ENCODE measurements at regions not wholly inside any gene's neighbourhood (a gene's known extent, or its start where the extent isn't known, plus 50 kb on each side); places are given as distances from the start of the nearest gene placed in this dataset.
"Not testable (repeated sequence)": the region's sequence is repeated elsewhere in the genome, so short reads cannot be mapped to it uniquely, and the experiment has no call there.

DNA sequence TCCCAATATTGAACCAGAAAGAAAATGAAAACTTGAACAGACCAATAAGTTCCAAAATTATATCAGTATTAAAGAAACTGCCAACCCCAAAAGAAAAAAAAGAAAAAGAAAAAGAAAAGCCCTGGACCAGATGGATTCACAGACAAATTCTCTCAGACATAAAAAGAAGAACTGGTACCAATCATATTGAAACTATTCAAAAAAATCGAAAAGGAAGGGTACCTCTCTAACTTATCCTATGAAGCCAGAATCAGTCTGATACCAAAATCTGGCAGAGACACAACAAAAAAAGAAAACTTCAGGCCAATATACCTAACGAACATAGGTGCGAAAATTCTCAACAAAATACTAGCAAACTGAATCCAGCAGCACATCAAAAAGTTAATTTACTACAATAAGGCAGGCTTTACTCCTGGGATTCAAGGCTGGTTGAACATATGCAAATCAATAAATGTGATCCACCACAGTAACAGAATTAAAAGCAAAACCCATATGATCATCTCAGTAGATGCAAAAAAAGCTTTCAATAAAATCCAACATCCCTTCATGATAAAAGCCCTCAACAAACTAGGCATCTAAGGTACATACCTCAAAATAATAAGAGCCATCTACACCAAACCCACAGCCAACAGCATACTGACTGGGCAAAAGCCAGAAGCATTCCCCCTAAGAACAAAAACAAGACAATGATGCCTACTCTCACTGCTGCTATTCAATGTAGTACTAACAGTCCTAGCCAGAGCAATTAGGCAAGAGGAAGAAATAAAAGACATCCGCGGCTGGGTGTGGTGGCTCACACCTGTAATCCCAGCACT is 1495.2 kb downstream of the SPATA31A7 start:
- TF ChIP-seq RFX5 (IDR thresholded peaks at IDR 0.05; ENCODE audit: borderline replicate concordance, low read depth, low read length); SRF (IDR thresholded peaks at IDR 0.05; ENCODE audit: low read depth, low read length); CEBPB (IDR thresholded peaks at IDR 0.05; ENCODE audit: low read depth, low read length); EP300 (IDR thresholded peaks at IDR 0.05; ENCODE audit: borderline replicate concordance in 1 of 2, low read depth in 2 of 2, low read length in 2 of 2); POLR2AphosphoS5 (IDR thresholded peaks at IDR 0.05; ENCODE audit: low read depth, low read length); SIX5 (IDR thresholded peaks at IDR 0.05; ENCODE audit: low read depth, low read length); SAP30 (IDR thresholded peaks at IDR 0.05; ENCODE audit: insufficient read depth, insufficient replicate concordance, low read length); POLR2A (IDR thresholded peaks at IDR 0.05; ENCODE audit: control extremely low read depth in 1 of 2, low read depth in 2 of 2, low read length in 2 of 2): not testable (repeated sequence)
- TF ChIP-seq, protein P1, sequence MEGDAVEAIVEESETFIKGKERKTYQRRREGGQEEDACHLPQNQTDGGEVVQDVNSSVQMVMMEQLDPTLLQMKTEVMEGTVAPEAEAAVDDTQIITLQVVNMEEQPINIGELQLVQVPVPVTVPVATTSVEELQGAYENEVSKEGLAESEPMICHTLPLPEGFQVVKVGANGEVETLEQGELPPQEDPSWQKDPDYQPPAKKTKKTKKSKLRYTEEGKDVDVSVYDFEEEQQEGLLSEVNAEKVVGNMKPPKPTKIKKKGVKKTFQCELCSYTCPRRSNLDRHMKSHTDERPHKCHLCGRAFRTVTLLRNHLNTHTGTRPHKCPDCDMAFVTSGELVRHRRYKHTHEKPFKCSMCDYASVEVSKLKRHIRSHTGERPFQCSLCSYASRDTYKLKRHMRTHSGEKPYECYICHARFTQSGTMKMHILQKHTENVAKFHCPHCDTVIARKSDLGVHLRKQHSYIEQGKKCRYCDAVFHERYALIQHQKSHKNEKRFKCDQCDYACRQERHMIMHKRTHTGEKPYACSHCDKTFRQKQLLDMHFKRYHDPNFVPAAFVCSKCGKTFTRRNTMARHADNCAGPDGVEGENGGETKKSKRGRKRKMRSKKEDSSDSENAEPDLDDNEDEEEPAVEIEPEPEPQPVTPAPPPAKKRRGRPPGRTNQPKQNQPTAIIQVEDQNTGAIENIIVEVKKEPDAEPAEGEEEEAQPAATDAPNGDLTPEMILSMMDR (IDR thresholded peaks at IDR 0.05; ENCODE audit: control extremely low read depth in 1 of 3, insufficient read depth in 1 of 3, low read depth in 1 of 3, low read length in 3 of 3), result not testable (repeated sequence)

Data from H1 (cell line).